T-helper 2 cell treated with Interferon-gamma antibody and Interleukin-4, amounts not matched to agents 5 μg/mL and 100 μg/mL, for 36 hours (primary cell): ENCODE measurements at regions not wholly inside any gene's neighbourhood (a gene's known extent, or its start where the extent isn't known, plus 50 kb on each side); places are given as distances from the start of the nearest gene placed in this dataset.
A peak's percentile ranks its signal among the peaks of the same experiment; 100 is the strongest.

Source experiments
- DNase-seq: peaks from one replicate; pipeline ENCODE4 v3.0.0; 2021; ENCODE audit warnings: low spot score
- H3K27ac Mint-ChIP-seq: one replicate; pipeline ENCODE4 v1.8.0; 2021; ENCODE audit warnings: mild to moderate bottlenecking, mixed read lengths
- H3K27me3 Mint-ChIP-seq: one replicate; pipeline ENCODE4 v1.8.0; 2021; ENCODE audit warnings: low read depth, mixed read lengths
- H3K36me3 Mint-ChIP-seq: one replicate; pipeline ENCODE4 v1.8.0; 2021; ENCODE audit warnings: low read depth, mixed read lengths
- H3K4me1 Mint-ChIP-seq: one replicate; pipeline ENCODE4 v1.8.0; 2021; ENCODE audit warnings: low read depth, mixed read lengths
- H3K4me3 Mint-ChIP-seq: one replicate; pipeline ENCODE4 v1.8.0; 2022; ENCODE audit warnings: mild to moderate bottlenecking, moderate library complexity, mixed read lengths
- H3K9me3 Mint-ChIP-seq: one replicate; pipeline ENCODE4 v1.8.0; 2021; ENCODE audit warnings: mixed read lengths

- Mint-ChIP-seq H3K27ac (no peak overlapping the region), H3K9me3 (no peaks in the 10 kb centered on the region), H3K36me3 (no peaks in the 10 kb centered on the region), H3K4me3 (no peak overlapping the region), H3K4me1 (no peaks in the 10 kb centered on the region), H3K27me3 (no peaks in the 10 kb centered on the region)
- DNase-seq = no peak
Observed at GRCh38 chrX:9240956-9241355, 207.0 kb upstream of the FAM9B start.

GRCh38 chrX:9241427-9241826 is 207.5 kb upstream of the FAM9B start:
- no peak overlapping the region for H3K4me3 Mint-ChIP-seq
- H3K36me3 Mint-ChIP-seq = no peaks in the 10 kb centered on the region
- no peaks in the 10 kb centered on the region for H3K4me1 Mint-ChIP-seq
- DNase-seq = no peak
- H3K27me3 Mint-ChIP-seq = no peaks in the 10 kb centered on the region
- no peak overlapping the region for H3K27ac Mint-ChIP-seq
- H3K9me3 Mint-ChIP-seq = no peaks in the 10 kb centered on the region

- H3K9me3 Mint-ChIP-seq = no peaks in the 10 kb centered on the region
- peaks cover 5% of the 10 kb centered on the region for H3K27me3 Mint-ChIP-seq
- no peak overlapping the region for H3K4me3 Mint-ChIP-seq
- DNase-seq = no peak
- H3K27ac Mint-ChIP-seq = no peak overlapping the region
- peaks cover 3% of the 10 kb centered on the region for H3K4me1 Mint-ChIP-seq
- no peaks in the 10 kb centered on the region for H3K36me3 Mint-ChIP-seq
Observed at GRCh38 chrX:9249051-9249846, 215.3 kb upstream of the FAM9B start.

- no peak for DNase-seq
- Mint-ChIP-seq H3K27me3 (peaks cover 10% of the 10 kb centered on the region), H3K4me3 (no peak overlapping the region), H3K4me1 (peaks cover 3% of the 10 kb centered on the region), H3K27ac (no peak overlapping the region), H3K9me3 (no peaks in the 10 kb centered on the region), H3K36me3 (no peaks in the 10 kb centered on the region)
Observed at GRCh38 chrX:9252182-9252581, 212.7 kb upstream of the TBL1X start.

- no peak overlapping the region for H3K4me3 Mint-ChIP-seq
- H3K4me1 Mint-ChIP-seq = peaks cover 9% of the 10 kb centered on the region
- H3K27ac Mint-ChIP-seq = no peak overlapping the region
- no peaks in the 10 kb centered on the region for H3K9me3 Mint-ChIP-seq
- no peaks in the 10 kb centered on the region for H3K36me3 Mint-ChIP-seq
- no peak for DNase-seq
- H3K27me3 Mint-ChIP-seq = peaks cover 10% of the 10 kb centered on the region
Observed at GRCh38 chrX:9253211-9253610, 211.6 kb upstream of the TBL1X start.

GRCh38 chrX:9257718-9258420 is 207.0 kb upstream of the TBL1X start:
- Mint-ChIP-seq H3K4me1 (peaks cover 28% of the 10 kb centered on the region), H3K36me3 (peaks cover 9% of the 10 kb centered on the region), H3K27me3 (peaks cover 10% of the 10 kb centered on the region), H3K4me3 (no peak overlapping the region), H3K27ac (no peak overlapping the region), H3K9me3 (peaks cover 17% of the 10 kb centered on the region)
- DNase-seq = peak; percentile 7

- Mint-ChIP-seq H3K4me3 (peak overlapping the region; percentile 24), H3K36me3 (peaks cover 9% of the 10 kb centered on the region), H3K9me3 (peaks cover 17% of the 10 kb centered on the region), H3K27ac (peak overlapping the region; percentile 61), H3K4me1 (peaks cover 25% of the 10 kb centered on the region), H3K27me3 (peaks cover 10% of the 10 kb centered on the region)
- DNase-seq = peak; percentile 4
Observed at GRCh38 chrX:9258421-9259104, 206.3 kb upstream of the TBL1X start.

- Mint-ChIP-seq H3K9me3 (peaks cover 17% of the 10 kb centered on the region), H3K27ac (no peak overlapping the region), H3K36me3 (peaks cover 9% of the 10 kb centered on the region), H3K4me3 (no peak overlapping the region), H3K27me3 (peaks cover 3% of the 10 kb centered on the region), H3K4me1 (peaks cover 25% of the 10 kb centered on the region)
- no peak for DNase-seq
Observed at GRCh38 chrX:9260603-9261002, 204.3 kb upstream of the TBL1X start.

- Mint-ChIP-seq H3K4me3 (no peak overlapping the region), H3K27me3 (no peaks in the 10 kb centered on the region), H3K36me3 (no peaks in the 10 kb centered on the region), H3K9me3 (no peaks in the 10 kb centered on the region), H3K4me1 (no peaks in the 10 kb centered on the region), H3K27ac (no peak overlapping the region)
- no peak for DNase-seq
Observed at GRCh38 chrX:9267415-9267814, 197.4 kb upstream of the TBL1X start.

- no peak for DNase-seq
- Mint-ChIP-seq H3K27me3 (peaks cover 4% of the 10 kb centered on the region), H3K36me3 (no peaks in the 10 kb centered on the region), H3K4me3 (no peak overlapping the region), H3K4me1 (peaks cover 2% of the 10 kb centered on the region), H3K27ac (no peak overlapping the region), H3K9me3 (peaks cover 4% of the 10 kb centered on the region)
Observed at GRCh38 chrX:9269134-9269533, 195.7 kb upstream of the TBL1X start.

GRCh38 chrX:9271789-9272525 is 192.9 kb upstream of the TBL1X start:
- peaks cover 2% of the 10 kb centered on the region for H3K4me1 Mint-ChIP-seq
- H3K27ac Mint-ChIP-seq = no peak overlapping the region
- DNase-seq = no peak
- H3K9me3 Mint-ChIP-seq = peaks cover 4% of the 10 kb centered on the region
- no peak overlapping the region for H3K4me3 Mint-ChIP-seq
- peaks cover 4% of the 10 kb centered on the region for H3K27me3 Mint-ChIP-seq
- no peaks in the 10 kb centered on the region for H3K36me3 Mint-ChIP-seq

GRCh38 chrX:9273744-9274143 is 191.1 kb upstream of the TBL1X start:
- H3K27me3 Mint-ChIP-seq = peaks cover 4% of the 10 kb centered on the region
- no peak for DNase-seq
- H3K4me3 Mint-ChIP-seq = no peak overlapping the region
- H3K27ac Mint-ChIP-seq = no peak overlapping the region
- peaks cover 3% of the 10 kb centered on the region for H3K4me1 Mint-ChIP-seq
- no peaks in the 10 kb centered on the region for H3K36me3 Mint-ChIP-seq
- H3K9me3 Mint-ChIP-seq = peaks cover 4% of the 10 kb centered on the region

GRCh38 chrX:9278475-9279233 is 186.2 kb upstream of the TBL1X start:
- Mint-ChIP-seq H3K36me3 (peaks cover 3% of the 10 kb centered on the region), H3K4me1 (peaks cover 27% of the 10 kb centered on the region), H3K9me3 (no peaks in the 10 kb centered on the region), H3K27ac (peak overlapping the region; percentile 93), H3K27me3 (peaks cover 2% of the 10 kb centered on the region), H3K4me3 (peak overlapping the region; percentile 73)
- DNase-seq = no peak
